MCF 10A (cell line): ENCODE measurements at regions not wholly inside any gene's neighbourhood (a gene's known extent, or its start where the extent isn't known, plus 50 kb on each side); places are given as distances from the start of the nearest gene placed in this dataset.

Experiments used
- BruUV-seq: library from RNA; stranded (reverse); fragments of 400-500 nt; replicated peaks from 2 replicates; lab custom pipeline; 2021; lab: Mats Ljungman, UMichigan
- CTCF ChIA-PET: fragments of 300-600 bp; sonication (Branson Sonifier 250); formaldehyde crosslinking; extraction: SDS; loops from one replicate; lab custom pipeline; 2021; ENCODE audit warnings: antibody characterized with exemption, inconsistent platforms; lab: Yijun Ruan, JAX
- POLR2A ChIA-PET: fragments of 300-600, 350-650 bp; sonication (Branson Sonifier 250); formaldehyde crosslinking; extraction: SDS; loops from one replicate; lab custom pipeline; 2020; ENCODE audit warnings: antibody characterized with exemption, inconsistent platforms; lab: Yijun Ruan, JAX
- DNase-seq: peaks from one replicate; pipeline ENCODE4 v3.0.0-alpha.2; 2018; ENCODE audit not compliant: unreplicated experiment
- H3K27ac Mint-ChIP-seq: one replicate; pipeline ENCODE4 v1.8.0; 2022; ENCODE audit warnings: mild to moderate bottlenecking, low read depth, mixed read lengths; ENCODE audit not compliant: unreplicated experiment
- H3K27me3 Mint-ChIP-seq: one replicate; pipeline ENCODE4 v1.8.0; 2022; ENCODE audit warnings: mixed read lengths; ENCODE audit not compliant: insufficient read depth, unreplicated experiment
- H3K36me3 Mint-ChIP-seq: one replicate; pipeline ENCODE4 v1.8.0; 2022; ENCODE audit warnings: mild to moderate bottlenecking, moderate library complexity, mixed read lengths; ENCODE audit not compliant: insufficient read depth, unreplicated experiment
- H3K4me1 Mint-ChIP-seq: one replicate; pipeline ENCODE4 v1.8.0; 2022; ENCODE audit warnings: mixed read lengths; ENCODE audit not compliant: insufficient read depth, unreplicated experiment
- H3K4me3 Mint-ChIP-seq: one replicate; pipeline ENCODE4 v1.8.0; 2022; ENCODE audit warnings: mild to moderate bottlenecking, moderate library complexity, mixed read lengths; ENCODE audit not compliant: unreplicated experiment
- H3K9me3 Mint-ChIP-seq: one replicate; pipeline ENCODE4 v1.8.0; 2022; ENCODE audit warnings: mixed read lengths; ENCODE audit not compliant: unreplicated experiment
- CTCF ChIP-seq: fragments of 200-600 bp; IDR thresholded peaks from one replicate; pipeline ENCODE4 v1.8.0; 2022; ENCODE audit warnings: antibody characterized with exemption, mild to moderate bottlenecking; ENCODE audit not compliant: unreplicated experiment
- intact Hi-C: fragments of 100-400 bp; cut with micrococcal nuclease; formaldehyde crosslinking; loops from 2 replicates; pipeline ENCODE4 v1.14.1; 2022

- no peak for TF ChIP-seq CTCF
- H3K27me3 Mint-ChIP-seq, result no peaks in the 10 kb centered on the region
- ChIA-PET CTCF (interaction anchor here (1.0 kb wide), 1 partner anchor 17 kb away, joined by 3 read pairs; no protein-coding TSS in a partner anchor), POLR2A (no interaction called here)
- no peak for DNase-seq
- H3K27ac Mint-ChIP-seq, result no peak overlapping the region
- H3K36me3 Mint-ChIP-seq, result no peaks in the 10 kb centered on the region
- no peaks in the 10 kb centered on the region for H3K4me1 Mint-ChIP-seq
- intact Hi-C loops, result no loop called here
- no peak overlapping the region for H3K4me3 Mint-ChIP-seq
- H3K9me3 Mint-ChIP-seq, result no peaks in the 10 kb centered on the region
- no TSS peak for BruUV-seq
Observed at GRCh38 chr12:24554612-24555295, 394.1 kb downstream of the BCAT1 start.

GRCh38 chr12:24553259-24553658 is 395.6 kb downstream of the BCAT1 start:
- H3K9me3 Mint-ChIP-seq, result no peaks in the 10 kb centered on the region
- H3K4me1 Mint-ChIP-seq, result no peaks in the 10 kb centered on the region
- H3K27me3 Mint-ChIP-seq, result no peaks in the 10 kb centered on the region
- no peak overlapping the region for H3K27ac Mint-ChIP-seq
- no TSS peak for BruUV-seq
- intact Hi-C loops, result no loop called here
- CTCF ChIA-PET, result no interaction called here
- DNase-seq, result no peak
- POLR2A ChIA-PET, result interaction anchor here (1.7 kb wide), 1 partner anchor 8 kb away, joined by 5 read pairs; no protein-coding TSS in a partner anchor
- no peak for TF ChIP-seq CTCF
- no peak overlapping the region for H3K4me3 Mint-ChIP-seq
- H3K36me3 Mint-ChIP-seq, result no peaks in the 10 kb centered on the region

- no peak for TF ChIP-seq CTCF
- CTCF ChIA-PET, result no interaction called here
- no peaks in the 10 kb centered on the region for H3K4me1 Mint-ChIP-seq
- H3K9me3 Mint-ChIP-seq, result no peaks in the 10 kb centered on the region
- no peak overlapping the region for H3K27ac Mint-ChIP-seq
- intact Hi-C loops, result no loop called here
- POLR2A ChIA-PET, result no interaction called here
- no peaks in the 10 kb centered on the region for H3K36me3 Mint-ChIP-seq
- no peak for DNase-seq
- no peak overlapping the region for H3K4me3 Mint-ChIP-seq
- BruUV-seq, result no TSS peak
- H3K27me3 Mint-ChIP-seq, result no peaks in the 10 kb centered on the region
Observed at GRCh38 chr12:24551163-24551786, 397.6 kb downstream of the BCAT1 start.

DNA sequence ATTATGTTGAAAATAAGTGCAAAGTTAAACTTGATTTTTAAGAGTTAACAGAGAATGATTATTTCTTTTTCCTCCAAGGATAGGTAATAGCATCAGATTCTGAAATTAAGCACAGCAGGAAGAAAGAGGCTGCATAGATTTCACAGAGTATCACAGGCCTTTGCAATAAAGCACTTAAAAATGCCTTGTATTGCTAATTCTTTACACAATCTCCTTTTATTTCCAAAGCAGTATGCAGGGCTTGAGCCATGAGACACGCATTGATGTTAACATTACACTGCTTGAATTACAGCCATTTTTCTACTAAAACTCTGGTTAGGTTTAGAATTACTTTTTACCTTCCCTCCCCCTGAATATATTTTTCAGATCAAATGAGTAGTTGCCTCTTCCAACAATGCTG is 398.3 kb downstream of the BCAT1 start:
- ChIA-PET POLR2A (no interaction called here), CTCF (no interaction called here)
- Mint-ChIP-seq H3K27ac (no peak overlapping the region), H3K27me3 (no peaks in the 10 kb centered on the region), H3K9me3 (no peaks in the 10 kb centered on the region), H3K36me3 (no peaks in the 10 kb centered on the region), H3K4me1 (no peaks in the 10 kb centered on the region), H3K4me3 (no peak overlapping the region)
- BruUV-seq, result no TSS peak
- TF ChIP-seq CTCF, result no peak
- intact Hi-C loops, result no loop called here
- DNase-seq, result no peak
